Osteoblast (primary cell): ENCODE measurements at regions not wholly inside any gene's neighbourhood (a gene's known extent, or its start where the extent isn't known, plus 50 kb on each side); places are given as distances from the start of the nearest gene placed in this dataset.
"Not testable (repeated sequence)": the region's sequence is repeated elsewhere in the genome, so short reads cannot be mapped to it uniquely, and the experiment has no call there.

ENCODE experiments used
- DNase-seq: peaks from one replicate; pipeline ENCODE4 v3.0.0; 2011; ENCODE audit warnings: low spot score, mixed read lengths; ENCODE audit not compliant: insufficient read length; ENCODE audit errors: missing footprints
- H2AFZ ChIP-seq: 2 replicates; pipeline ENCODE4 v1.6.0; 2011; ENCODE audit warnings: mild to moderate bottlenecking, low read length
- H3K27ac ChIP-seq: 2 replicates; pipeline ENCODE4 v1.5.1; 2011; ENCODE audit warnings: mild to moderate bottlenecking, low read depth, low read length, moderate library complexity
- H3K27me3 ChIP-seq: 2 replicates; pipeline ENCODE4 v1.6.0; 2012; ENCODE audit warnings: mild to moderate bottlenecking, control low read depth, inconsistent platforms, low read length, moderate library complexity; ENCODE audit not compliant: insufficient read depth
- H3K36me3 ChIP-seq: 2 replicates; pipeline ENCODE4 v1.5.1; 2011; ENCODE audit warnings: mild to moderate bottlenecking, low read length, control low read depth, moderate library complexity; ENCODE audit not compliant: insufficient read depth
- H3K4me1 ChIP-seq: 2 replicates; pipeline ENCODE4 v1.5.1; 2011; ENCODE audit warnings: mild to moderate bottlenecking, low read length, control low read depth, moderate library complexity; ENCODE audit not compliant: insufficient read depth
- H3K4me2 ChIP-seq: 2 replicates; pipeline ENCODE4 v1.6.0; 2011; ENCODE audit warnings: mild to moderate bottlenecking, low read length; ENCODE audit not compliant: insufficient read depth
- H3K4me3 ChIP-seq: fragments of 200-600 bp; sonication (generic); 3 replicates; pipeline ENCODE4 v1.5.1; 2012; ENCODE audit warnings: mild to moderate bottlenecking, low read length, inconsistent platforms; ENCODE audit not compliant: insufficient read depth
- H3K79me2 ChIP-seq: 2 replicates; pipeline ENCODE4 v1.6.0; 2012; ENCODE audit warnings: mild to moderate bottlenecking, low read length, control low read depth, inconsistent platforms; ENCODE audit not compliant: insufficient read depth
- H3K9me3 ChIP-seq: 2 replicates; pipeline ENCODE4 v1.5.1; 2011; ENCODE audit warnings: low read depth, low read length, control low read depth
- H4K20me1 ChIP-seq: 2 replicates; pipeline ENCODE4 v1.6.0; 2012; ENCODE audit warnings: mild to moderate bottlenecking, low read length, control low read depth; ENCODE audit not compliant: insufficient read depth

- H3K27me3 ChIP-seq, DNase-seq, H3K4me1 ChIP-seq, H4K20me1 ChIP-seq, H3K36me3 ChIP-seq, H3K4me3 ChIP-seq, H3K9me3 ChIP-seq, H3K27ac ChIP-seq, H2AFZ ChIP-seq, H3K4me2 ChIP-seq, H3K79me2 ChIP-seq: not testable (repeated sequence)
These were observed 141.3 kb downstream of the NPIPA5 start for GRCh38 chr16:15236674-15237323.

- not testable (repeated sequence) for H3K4me2 ChIP-seq, H3K79me2 ChIP-seq, H4K20me1 ChIP-seq, H2AFZ ChIP-seq, H3K4me3 ChIP-seq, H3K9me3 ChIP-seq, H3K36me3 ChIP-seq, H3K4me1 ChIP-seq, H3K27ac ChIP-seq, H3K27me3 ChIP-seq, DNase-seq
These were observed 141.1 kb upstream of the RRN3 start for GRCh38 chr16:15235140-15235539.

GRCh38 chr16:15234702-15235101 is 140.6 kb upstream of the RRN3 start:
- H3K79me2 ChIP-seq, H3K9me3 ChIP-seq, H3K4me3 ChIP-seq, H3K36me3 ChIP-seq, H3K4me1 ChIP-seq, H3K27me3 ChIP-seq, DNase-seq, H4K20me1 ChIP-seq, H3K4me2 ChIP-seq, H3K27ac ChIP-seq, H2AFZ ChIP-seq: not testable (repeated sequence)

- not testable (repeated sequence) for H3K4me2 ChIP-seq, H2AFZ ChIP-seq, H3K36me3 ChIP-seq, H3K9me3 ChIP-seq, H4K20me1 ChIP-seq, H3K4me3 ChIP-seq, DNase-seq, H3K79me2 ChIP-seq, H3K4me1 ChIP-seq, H3K27me3 ChIP-seq, H3K27ac ChIP-seq
These were observed 136.4 kb upstream of the RRN3 start for GRCh38 chr16:15230432-15230831.

- not testable (repeated sequence) for H3K27me3 ChIP-seq, H3K9me3 ChIP-seq, H3K27ac ChIP-seq, H4K20me1 ChIP-seq, DNase-seq, H3K79me2 ChIP-seq, H2AFZ ChIP-seq, H3K4me1 ChIP-seq, H3K4me2 ChIP-seq, H3K36me3 ChIP-seq, H3K4me3 ChIP-seq
These were observed 135.6 kb upstream of the RRN3 start for GRCh38 chr16:15229661-15230060.

GRCh38 chr16:15224651-15225050 is 130.6 kb upstream of the RRN3 start:
- H3K9me3 ChIP-seq, H3K36me3 ChIP-seq, H3K27ac ChIP-seq, H3K4me3 ChIP-seq, H3K4me1 ChIP-seq, H3K27me3 ChIP-seq, H2AFZ ChIP-seq, H3K4me2 ChIP-seq, H3K79me2 ChIP-seq, H4K20me1 ChIP-seq, DNase-seq: not testable (repeated sequence)

- H2AFZ ChIP-seq, DNase-seq, H3K36me3 ChIP-seq, H3K27me3 ChIP-seq, H3K4me1 ChIP-seq, H3K4me2 ChIP-seq, H3K9me3 ChIP-seq, H3K4me3 ChIP-seq, H3K79me2 ChIP-seq, H4K20me1 ChIP-seq, H3K27ac ChIP-seq: not testable (repeated sequence)
These were observed 129.3 kb upstream of the RRN3 start for GRCh38 chr16:15223398-15223797.
